Stimulated activated CD4-positive, alpha-beta T cell treated with anti-CD3 and anti-CD28 coated beads, Interleukin-15, amount 100 ng/mL, for 24 hours (primary cell): ENCODE measurements at regions not wholly inside any gene's neighbourhood (a gene's known extent, or its start where the extent isn't known, plus 50 kb on each side); places are given as distances from the start of the nearest gene placed in this dataset.
"Not testable (repeated sequence)": the region's sequence is repeated elsewhere in the genome, so short reads cannot be mapped to it uniquely, and the experiment has no call there.

ENCODE experiments used
- DNase-seq: peaks from one replicate; pipeline ENCODE4 v3.0.0-alpha.2; 2020

- no peak for DNase-seq
Observed at GRCh38 chr10:106378251-106378650, 786.3 kb downstream of the SORCS1 start.

GRCh38 chr10:106370751-106371150, 793.8 kb downstream of the SORCS1 start:
- no peak for DNase-seq

- DNase-seq = no peak
Observed at GRCh38 chr10:106360870-106361269, 803.6 kb downstream of the SORCS1 start.

GRCh38 chr10:106355450-106355849, 809.1 kb downstream of the SORCS1 start:
- DNase-seq = no peak

GRCh38 chr10:106348933-106349332, 815.6 kb downstream of the SORCS1 start:
- no peak for DNase-seq

- DNase-seq = no peak
Observed at GRCh38 chr10:106347547-106347946, 817.0 kb downstream of the SORCS1 start.

GRCh38 chr10:106343539-106343938, 821.0 kb downstream of the SORCS1 start:
- not testable (repeated sequence) for DNase-seq

- no peak for DNase-seq
Observed at GRCh38 chr10:106341356-106341755, 823.1 kb downstream of the SORCS1 start.

GRCh38 chr10:106338486-106338885, 826.0 kb downstream of the SORCS1 start:
- DNase-seq = no peak

- DNase-seq = no peak
Observed at GRCh38 chr10:106336874-106337273, 827.6 kb downstream of the SORCS1 start.

GRCh38 chr10:106327747-106328146, 836.8 kb downstream of the SORCS1 start:
- DNase-seq = no peak

GRCh38 chr10:106320876-106321275, 843.6 kb downstream of the SORCS1 start:
- no peak for DNase-seq

GRCh38 chr10:106320078-106320477, 844.4 kb downstream of the SORCS1 start:
- DNase-seq = no peak

- no peak for DNase-seq
Observed at GRCh38 chr10:106317554-106317953, 847.0 kb downstream of the SORCS1 start.

- no peak for DNase-seq
Observed at GRCh38 chr10:106313041-106313440, 851.5 kb downstream of the SORCS1 start.

GRCh38 chr10:106312087-106312486, 852.4 kb downstream of the SORCS1 start:
- DNase-seq = no peak

GRCh38 chr10:106311590-106311989, 852.9 kb downstream of the SORCS1 start:
- no peak for DNase-seq

- no peak for DNase-seq
Observed at GRCh38 chr10:106310596-106310995, 853.9 kb downstream of the SORCS1 start.

GRCh38 chr10:106309376-106309775, 855.1 kb downstream of the SORCS1 start:
- DNase-seq = no peak

GRCh38 chr10:106308284-106308683, 856.2 kb downstream of the SORCS1 start:
- DNase-seq = no peak

- DNase-seq = no peak
Observed at GRCh38 chr10:106304056-106304455, 860.5 kb downstream of the SORCS1 start.

- DNase-seq = no peak
Observed at GRCh38 chr10:106302961-106303360, 861.5 kb downstream of the SORCS1 start.

- no peak for DNase-seq
Observed at GRCh38 chr10:106301146-106301545, 863.4 kb downstream of the SORCS1 start.

- DNase-seq = no peak
Observed at GRCh38 chr10:106296750-106297392, 867.6 kb downstream of the SORCS1 start.

GRCh38 chr10:106284802-106285587, 879.5 kb downstream of the SORCS1 start:
- no peak for DNase-seq
